ENCODE measurements at regions not wholly inside any gene's neighbourhood (a gene's known extent, or its start where the extent isn't known, plus 50 kb on each side); places are given as distances from the start of the nearest gene placed in this dataset.

DNA sequence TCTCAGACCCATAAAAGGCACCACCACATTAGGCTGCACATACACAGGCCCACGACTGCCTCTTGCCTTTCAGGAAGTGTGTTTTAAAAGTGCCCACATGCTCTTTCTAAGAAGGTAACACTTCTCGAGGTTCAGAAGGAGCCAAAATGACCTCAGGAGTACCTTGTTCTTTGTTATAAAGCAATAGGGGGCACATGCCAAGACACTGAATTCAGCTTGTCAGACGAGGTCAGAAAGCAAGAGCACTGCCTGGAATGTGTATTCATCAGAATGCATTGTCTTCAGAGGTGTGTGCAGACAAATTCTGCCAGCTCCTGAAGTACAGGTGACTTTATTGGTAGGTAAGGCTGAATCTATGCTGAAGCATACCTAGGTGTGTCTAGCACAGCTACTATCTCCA, 114.5 kb upstream of the IRX1 start:
- POLR2A ChIA-PET, result no interaction called here

DNA sequence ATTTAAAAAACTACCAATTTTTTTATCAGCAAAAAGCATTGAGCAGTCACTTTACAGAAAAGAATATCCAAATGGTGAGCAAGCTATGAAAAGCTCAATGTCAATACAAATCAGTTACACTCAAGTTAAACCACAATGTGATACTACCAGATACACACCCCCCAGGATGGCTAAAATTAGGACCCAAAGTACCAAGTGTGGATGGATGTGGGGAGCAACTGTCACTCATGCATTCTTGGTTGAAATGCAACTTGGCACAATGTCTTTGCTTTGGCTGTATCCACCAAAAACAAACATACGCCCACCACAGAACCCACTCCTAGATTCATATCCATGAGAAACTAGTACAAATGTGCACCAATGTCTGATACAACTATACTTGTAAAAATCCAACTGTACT, 120.0 kb upstream of the IRX1 start:
- Mint-ChIP-seq H3K27me3 (no peaks in the 10 kb centered on the region), H3K4me1 (no peaks in the 10 kb centered on the region), H3K4me3 (no peak overlapping the region), H3K27ac (no peak overlapping the region), H3K9me3 (ENCODE audit: insufficient read depth) (no peaks in the 10 kb centered on the region)
- H3K79me2 ChIP-seq (ENCODE audit: control insufficient read depth, insufficient read depth, low read length), result no peaks in the 10 kb centered on the region
- no peak for DNase-seq
- intact Hi-C loops (cut with micrococcal nuclease), result no loop called here
- no peak overlapping the region for H2AFZ ChIP-seq (ENCODE audit: insufficient read depth, low read depth, low read length, poor library complexity, severe bottlenecking)
- no peaks in the 10 kb centered on the region for H3K4me1 ChIP-seq (ENCODE audit: control insufficient read depth in 2 of 2, insufficient read depth in 2 of 2, low read length in 2 of 2)
- no peak overlapping the region for H3K9ac ChIP-seq (ENCODE audit: low read length)
- ATAC-seq (ENCODE audit: low read depth), result no peak
- no peaks in the 10 kb centered on the region for H3K36me3 ChIP-seq (replicated peaks in 1 of 2; ENCODE audit: control extremely low read depth in 1 of 2, control insufficient read depth in 1 of 2, extremely low read depth in 1 of 2, insufficient read depth in 2 of 2, low read length in 1 of 2)
- CTCF ChIA-PET, result no interaction called here
- TF ChIP-seq, protein P1, sequence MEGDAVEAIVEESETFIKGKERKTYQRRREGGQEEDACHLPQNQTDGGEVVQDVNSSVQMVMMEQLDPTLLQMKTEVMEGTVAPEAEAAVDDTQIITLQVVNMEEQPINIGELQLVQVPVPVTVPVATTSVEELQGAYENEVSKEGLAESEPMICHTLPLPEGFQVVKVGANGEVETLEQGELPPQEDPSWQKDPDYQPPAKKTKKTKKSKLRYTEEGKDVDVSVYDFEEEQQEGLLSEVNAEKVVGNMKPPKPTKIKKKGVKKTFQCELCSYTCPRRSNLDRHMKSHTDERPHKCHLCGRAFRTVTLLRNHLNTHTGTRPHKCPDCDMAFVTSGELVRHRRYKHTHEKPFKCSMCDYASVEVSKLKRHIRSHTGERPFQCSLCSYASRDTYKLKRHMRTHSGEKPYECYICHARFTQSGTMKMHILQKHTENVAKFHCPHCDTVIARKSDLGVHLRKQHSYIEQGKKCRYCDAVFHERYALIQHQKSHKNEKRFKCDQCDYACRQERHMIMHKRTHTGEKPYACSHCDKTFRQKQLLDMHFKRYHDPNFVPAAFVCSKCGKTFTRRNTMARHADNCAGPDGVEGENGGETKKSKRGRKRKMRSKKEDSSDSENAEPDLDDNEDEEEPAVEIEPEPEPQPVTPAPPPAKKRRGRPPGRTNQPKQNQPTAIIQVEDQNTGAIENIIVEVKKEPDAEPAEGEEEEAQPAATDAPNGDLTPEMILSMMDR (IDR thresholded peaks at IDR 0.05), result no peak
- no peak for TF ChIP-seq EZH2 (IDR thresholded peaks at IDR 0.05; ENCODE audit: borderline replicate concordance, insufficient read depth, low read depth, low read length, poor library complexity, severe bottlenecking)
- WGBS (ENCODE audit: insufficient coverage), result no CpG with 5 or more reads among the region's 1 CpG
- H4K20me1 ChIP-seq (ENCODE audit: control insufficient read depth, insufficient read depth, low read length, poor library complexity, severe bottlenecking), result no peaks in the 10 kb centered on the region
- no peak overlapping the region for H3K27ac ChIP-seq (ENCODE audit: low read length in 2 of 2)
- H3K27me3 ChIP-seq (replicated peaks in 1 of 4; ENCODE audit: control extremely low read depth in 1 of 4, control insufficient read depth in 3 of 4, insufficient read depth in 4 of 4, low read length in 3 of 4), result no peaks in the 10 kb centered on the region
- H3K4me3 ChIP-seq (ENCODE audit: control extremely low read depth in 1 of 5, extremely low read depth in 1 of 5, insufficient read depth in 1 of 5, low read depth in 2 of 5, low read length in 4 of 5), result no peak overlapping the region
- no peaks in the 10 kb centered on the region for H3K9me3 ChIP-seq (ENCODE audit: control extremely low read depth in 1 of 3, control insufficient read depth in 2 of 3, insufficient read depth in 1 of 3, low read length in 2 of 3)
- POLR2A ChIA-PET, result no interaction called here
- H3K4me2 ChIP-seq (replicated peaks; ENCODE audit: low read depth, low read length, poor library complexity, severe bottlenecking), result no peak overlapping the region

More for the DNA sequence above, 114.5 kb upstream of the IRX1 start:
- H3K4me2 ChIP-seq (replicated peaks; ENCODE audit: low read depth, low read length, poor library complexity, severe bottlenecking), result no peak overlapping the region
- no peak for DNase-seq
- H3K36me3 ChIP-seq (replicated peaks in 1 of 2; ENCODE audit: control extremely low read depth in 1 of 2, control insufficient read depth in 1 of 2, extremely low read depth in 1 of 2, insufficient read depth in 2 of 2, low read length in 1 of 2), result no peaks in the 10 kb centered on the region
- H3K79me2 ChIP-seq (ENCODE audit: control insufficient read depth, insufficient read depth, low read length), result no peaks in the 10 kb centered on the region
- H3K9me3 Mint-ChIP-seq (ENCODE audit: insufficient read depth), result peaks cover 2% of the 10 kb centered on the region
- ATAC-seq (ENCODE audit: low read depth), result no peak
- H3K9me3 ChIP-seq (ENCODE audit: control extremely low read depth in 1 of 3, control insufficient read depth in 2 of 3, insufficient read depth in 1 of 3, low read length in 2 of 3), result peaks cover 0 to 2% (median 1%) of the 10 kb centered on the region in 3 donors
- no peak overlapping the region for H3K4me3 Mint-ChIP-seq
- H4K20me1 ChIP-seq (ENCODE audit: control insufficient read depth, insufficient read depth, low read length, poor library complexity, severe bottlenecking), result no peaks in the 10 kb centered on the region
- no peaks in the 10 kb centered on the region for H3K27me3 Mint-ChIP-seq
- no peak overlapping the region for H3K27ac Mint-ChIP-seq
- H3K4me1 ChIP-seq (ENCODE audit: control insufficient read depth in 2 of 2, insufficient read depth in 2 of 2, low read length in 2 of 2), result no peaks in the 10 kb centered on the region
- no peak overlapping the region for H3K4me3 ChIP-seq (ENCODE audit: control extremely low read depth in 1 of 5, extremely low read depth in 1 of 5, insufficient read depth in 1 of 5, low read depth in 2 of 5, low read length in 4 of 5)
- H2AFZ ChIP-seq (ENCODE audit: insufficient read depth, low read depth, low read length, poor library complexity, severe bottlenecking), result no peak overlapping the region
- 35% methylated on average over 2 of the region's 3 CpGs for WGBS (ENCODE audit: insufficient coverage)
- TF ChIP-seq EZH2 (IDR thresholded peaks at IDR 0.05; ENCODE audit: borderline replicate concordance, insufficient read depth, low read depth, low read length, poor library complexity, severe bottlenecking), result no peak
- TF ChIP-seq, protein P1 (IDR thresholded peaks at IDR 0.05), result no peak
- intact Hi-C loops (cut with micrococcal nuclease), result no loop called here
- no peak overlapping the region for H3K27ac ChIP-seq (ENCODE audit: low read length in 2 of 2)
- no peaks in the 10 kb centered on the region for H3K27me3 ChIP-seq (replicated peaks in 1 of 4; ENCODE audit: control extremely low read depth in 1 of 4, control insufficient read depth in 3 of 4, insufficient read depth in 4 of 4, low read length in 3 of 4)
- CTCF ChIA-PET, result no interaction called here
- H3K9ac ChIP-seq (ENCODE audit: low read length), result no peak overlapping the region
- H3K4me1 Mint-ChIP-seq, result no peaks in the 10 kb centered on the region
